A673 (cell line): ENCODE measurements at regions not wholly inside any gene's neighbourhood (a gene's known extent, or its start where the extent isn't known, plus 50 kb on each side); places are given as distances from the start of the nearest gene placed in this dataset.

Experiments
- EZH2 ChIP-seq: fragments of 200-600 bp; sonication (generic); IDR thresholded peaks from 2 replicates; pipeline ENCODE4 v1.6.1; 2017; ENCODE audit warnings: borderline replicate concordance, low read depth, mild to moderate bottlenecking, mixed read lengths, antibody characterized with exemption, low read length; ENCODE audit not compliant: poor library complexity, severe bottlenecking
- TF ChIP-seq, protein P1 (sequence below): fragments of 300-800, 200-600 bp; sonication (generic); conservative IDR thresholded peaks from 2 replicates; pipeline ENCODE4 v1.5.1; 2017; ENCODE audit warnings: low read depth, mild to moderate bottlenecking, antibody characterized with exemption, low read length, moderate library complexity, mixed read lengths

DNA sequence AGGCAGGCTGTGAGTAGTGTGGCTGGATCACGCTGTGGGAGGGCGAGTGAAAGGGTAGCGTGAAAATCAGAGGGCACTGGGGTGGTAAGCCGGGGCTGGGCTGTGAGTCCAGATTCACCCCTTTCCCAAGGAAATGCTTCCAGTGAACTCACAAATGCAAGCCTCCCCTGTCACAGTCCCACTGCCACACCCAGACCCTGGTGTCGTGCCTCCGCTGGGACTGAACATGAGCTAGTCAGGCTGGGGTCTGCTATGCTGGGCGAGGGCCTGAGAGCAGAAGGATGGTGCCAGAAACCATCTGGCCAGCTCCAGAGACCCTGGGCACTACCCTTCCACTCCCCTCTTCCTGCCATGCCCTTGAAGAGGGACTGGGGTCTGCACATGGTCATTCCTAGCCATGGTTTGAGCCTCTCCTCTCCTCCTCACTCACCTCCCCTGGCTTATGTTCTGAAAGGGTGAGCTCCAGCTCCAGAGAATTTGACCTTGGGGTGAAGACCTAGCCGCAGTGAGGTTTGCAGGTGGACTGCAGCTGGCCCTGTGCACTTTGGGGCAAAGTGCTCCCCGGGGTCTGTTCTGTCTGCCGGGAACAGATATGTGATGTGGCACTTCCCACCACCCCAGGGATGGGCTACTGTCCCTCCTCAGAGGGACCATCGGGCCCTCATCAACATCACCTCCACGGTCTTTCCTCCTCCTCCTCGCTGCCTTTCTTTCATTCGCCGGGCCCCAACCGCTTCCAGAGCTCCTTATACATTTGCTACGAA is 365.6 kb downstream of the RPS6KC1 start:
- TF ChIP-seq, protein P1, sequence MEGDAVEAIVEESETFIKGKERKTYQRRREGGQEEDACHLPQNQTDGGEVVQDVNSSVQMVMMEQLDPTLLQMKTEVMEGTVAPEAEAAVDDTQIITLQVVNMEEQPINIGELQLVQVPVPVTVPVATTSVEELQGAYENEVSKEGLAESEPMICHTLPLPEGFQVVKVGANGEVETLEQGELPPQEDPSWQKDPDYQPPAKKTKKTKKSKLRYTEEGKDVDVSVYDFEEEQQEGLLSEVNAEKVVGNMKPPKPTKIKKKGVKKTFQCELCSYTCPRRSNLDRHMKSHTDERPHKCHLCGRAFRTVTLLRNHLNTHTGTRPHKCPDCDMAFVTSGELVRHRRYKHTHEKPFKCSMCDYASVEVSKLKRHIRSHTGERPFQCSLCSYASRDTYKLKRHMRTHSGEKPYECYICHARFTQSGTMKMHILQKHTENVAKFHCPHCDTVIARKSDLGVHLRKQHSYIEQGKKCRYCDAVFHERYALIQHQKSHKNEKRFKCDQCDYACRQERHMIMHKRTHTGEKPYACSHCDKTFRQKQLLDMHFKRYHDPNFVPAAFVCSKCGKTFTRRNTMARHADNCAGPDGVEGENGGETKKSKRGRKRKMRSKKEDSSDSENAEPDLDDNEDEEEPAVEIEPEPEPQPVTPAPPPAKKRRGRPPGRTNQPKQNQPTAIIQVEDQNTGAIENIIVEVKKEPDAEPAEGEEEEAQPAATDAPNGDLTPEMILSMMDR, result no peak
- TF ChIP-seq EZH2, result no peak
